ENCODE measurements at regions not wholly inside any gene's neighbourhood (a gene's known extent, or its start where the extent isn't known, plus 50 kb on each side); places are given as distances from the start of the nearest gene placed in this dataset.

- in situ Hi-C loops (cut with HindIII; ENCODE audit: low pct_unique_long_range_greater_than_20kb, low sequenced_read_pairs): no loop called here
- no peak for TF ChIP-seq JUND (IDR thresholded peaks at IDR 0.05; ENCODE audit: low read depth)
- DNase-seq (ENCODE audit: low read depth in 1 of 2, low spot score in 1 of 2): no peak
Measured at GRCh38 chr7:34488766-34489165, 169.3 kb upstream of the NPSR1 start.

- no peak for TF ChIP-seq JUND (IDR thresholded peaks at IDR 0.05; ENCODE audit: low read depth)
- in situ Hi-C loops (cut with HindIII; ENCODE audit: low pct_unique_long_range_greater_than_20kb, low sequenced_read_pairs): no loop called here
- no peak for DNase-seq (ENCODE audit: low read depth in 1 of 2, low spot score in 1 of 2)
Measured at GRCh38 chr7:34491899-34492298, 166.1 kb upstream of the NPSR1 start.

GRCh38 chr7:34493752-34494151 lies 164.3 kb upstream of the NPSR1 start:
- in situ Hi-C loops (cut with HindIII; ENCODE audit: low pct_unique_long_range_greater_than_20kb, low sequenced_read_pairs): no loop called here
- no peak for TF ChIP-seq JUND (IDR thresholded peaks at IDR 0.05; ENCODE audit: low read depth)
- no peak for DNase-seq (ENCODE audit: low read depth in 1 of 2, low spot score in 1 of 2)

GRCh38 chr7:34497153-34497777 lies 160.8 kb upstream of the NPSR1 start:
- DNase-seq (ENCODE audit: low read depth in 1 of 2, low spot score in 1 of 2): peak in 1 of 2 experiments; percentile 54
- no peak for TF ChIP-seq JUND (IDR thresholded peaks at IDR 0.05; ENCODE audit: low read depth)
- in situ Hi-C loops (cut with HindIII; ENCODE audit: low pct_unique_long_range_greater_than_20kb, low sequenced_read_pairs): no loop called here

GRCh38 chr7:34501156-34501555 lies 156.9 kb upstream of the NPSR1 start:
- in situ Hi-C loops (cut with HindIII; ENCODE audit: low pct_unique_long_range_greater_than_20kb, low sequenced_read_pairs): no loop called here
- DNase-seq (ENCODE audit: low read depth in 1 of 2, low spot score in 1 of 2): no peak
- TF ChIP-seq JUND (IDR thresholded peaks at IDR 0.05; ENCODE audit: low read depth): no peak

- TF ChIP-seq JUND (IDR thresholded peaks at IDR 0.05; ENCODE audit: low read depth): no peak
- DNase-seq (ENCODE audit: low read depth in 1 of 2, low spot score in 1 of 2): no peak
- in situ Hi-C loops (cut with HindIII; ENCODE audit: low pct_unique_long_range_greater_than_20kb, low sequenced_read_pairs): no loop called here
Measured at GRCh38 chr7:34507191-34507590, 150.8 kb upstream of the NPSR1 start.

- in situ Hi-C loops (cut with HindIII; ENCODE audit: low pct_unique_long_range_greater_than_20kb, low sequenced_read_pairs): no loop called here
- DNase-seq (ENCODE audit: low read depth in 1 of 2, low spot score in 1 of 2): no peak
- TF ChIP-seq JUND (IDR thresholded peaks at IDR 0.05; ENCODE audit: low read depth): no peak
Measured at GRCh38 chr7:34523226-34523918, 134.6 kb upstream of the NPSR1 start.

GRCh38 chr7:34530259-34530658 lies 127.8 kb upstream of the NPSR1 start:
- in situ Hi-C loops (cut with HindIII; ENCODE audit: low pct_unique_long_range_greater_than_20kb, low sequenced_read_pairs): no loop called here
- no peak for TF ChIP-seq JUND (IDR thresholded peaks at IDR 0.05; ENCODE audit: low read depth)
- DNase-seq (ENCODE audit: low read depth in 1 of 2, low spot score in 1 of 2): peak in 1 of 2 experiments; percentile 9

- no peak for DNase-seq (ENCODE audit: low read depth in 1 of 2, low spot score in 1 of 2)
- in situ Hi-C loops (cut with HindIII; ENCODE audit: low pct_unique_long_range_greater_than_20kb, low sequenced_read_pairs): no loop called here
- TF ChIP-seq JUND (IDR thresholded peaks at IDR 0.05; ENCODE audit: low read depth): no peak
Measured at GRCh38 chr7:34539003-34539402, 119.0 kb upstream of the NPSR1 start.

GRCh38 chr7:34544621-34545020 lies 113.4 kb upstream of the NPSR1 start:
- DNase-seq (ENCODE audit: low read depth in 1 of 2, low spot score in 1 of 2): no peak
- no peak for TF ChIP-seq JUND (IDR thresholded peaks at IDR 0.05; ENCODE audit: low read depth)
- in situ Hi-C loops (cut with HindIII; ENCODE audit: low pct_unique_long_range_greater_than_20kb, low sequenced_read_pairs): no loop called here

GRCh38 chr7:34550996-34551395 lies 107.0 kb upstream of the NPSR1 start:
- DNase-seq (ENCODE audit: low read depth in 1 of 2, low spot score in 1 of 2): no peak
- in situ Hi-C loops (cut with HindIII; ENCODE audit: low pct_unique_long_range_greater_than_20kb, low sequenced_read_pairs): no loop called here
- TF ChIP-seq JUND (IDR thresholded peaks at IDR 0.05; ENCODE audit: low read depth): no peak

GRCh38 chr7:34552502-34552901 lies 105.5 kb upstream of the NPSR1 start:
- in situ Hi-C loops (cut with HindIII; ENCODE audit: low pct_unique_long_range_greater_than_20kb, low sequenced_read_pairs): no loop called here
- no peak for DNase-seq (ENCODE audit: low read depth in 1 of 2, low spot score in 1 of 2)
- no peak for TF ChIP-seq JUND (IDR thresholded peaks at IDR 0.05; ENCODE audit: low read depth)

GRCh38 chr7:34558022-34558421 lies 100.0 kb upstream of the NPSR1 start:
- TF ChIP-seq JUND (IDR thresholded peaks at IDR 0.05; ENCODE audit: low read depth): no peak
- in situ Hi-C loops (cut with HindIII; ENCODE audit: low pct_unique_long_range_greater_than_20kb, low sequenced_read_pairs): no loop called here
- DNase-seq (ENCODE audit: low read depth in 1 of 2, low spot score in 1 of 2): no peak

- in situ Hi-C loops (cut with HindIII; ENCODE audit: low pct_unique_long_range_greater_than_20kb, low sequenced_read_pairs): no loop called here
- DNase-seq (ENCODE audit: low read depth in 1 of 2, low spot score in 1 of 2): no peak
- TF ChIP-seq JUND (IDR thresholded peaks at IDR 0.05; ENCODE audit: low read depth): no peak
Measured at GRCh38 chr7:34564091-34564490, 93.9 kb upstream of the NPSR1 start.
